OCI-LY3 (cell line): ENCODE measurements at regions not wholly inside any gene's neighbourhood (a gene's known extent, or its start where the extent isn't known, plus 50 kb on each side); places are given as distances from the start of the nearest gene placed in this dataset.

Experiments
- EZH2phosphoT487 ChIP-seq: fragments of 200-600 bp; shearing (Covaris generic); IDR thresholded peaks from 2 replicates; pipeline ENCODE4 v1.6.1; 2018; ENCODE audit warnings: antibody characterized with exemption, mixed run types, low read depth
- TF ChIP-seq, protein P1 (sequence below): fragments of 200-600, 300-600 bp; sonication (generic); IDR thresholded peaks from 2 replicates; pipeline ENCODE4 v1.5.1; 2014; ENCODE audit warnings: antibody characterized with exemption, low read length, low read depth

DNA sequence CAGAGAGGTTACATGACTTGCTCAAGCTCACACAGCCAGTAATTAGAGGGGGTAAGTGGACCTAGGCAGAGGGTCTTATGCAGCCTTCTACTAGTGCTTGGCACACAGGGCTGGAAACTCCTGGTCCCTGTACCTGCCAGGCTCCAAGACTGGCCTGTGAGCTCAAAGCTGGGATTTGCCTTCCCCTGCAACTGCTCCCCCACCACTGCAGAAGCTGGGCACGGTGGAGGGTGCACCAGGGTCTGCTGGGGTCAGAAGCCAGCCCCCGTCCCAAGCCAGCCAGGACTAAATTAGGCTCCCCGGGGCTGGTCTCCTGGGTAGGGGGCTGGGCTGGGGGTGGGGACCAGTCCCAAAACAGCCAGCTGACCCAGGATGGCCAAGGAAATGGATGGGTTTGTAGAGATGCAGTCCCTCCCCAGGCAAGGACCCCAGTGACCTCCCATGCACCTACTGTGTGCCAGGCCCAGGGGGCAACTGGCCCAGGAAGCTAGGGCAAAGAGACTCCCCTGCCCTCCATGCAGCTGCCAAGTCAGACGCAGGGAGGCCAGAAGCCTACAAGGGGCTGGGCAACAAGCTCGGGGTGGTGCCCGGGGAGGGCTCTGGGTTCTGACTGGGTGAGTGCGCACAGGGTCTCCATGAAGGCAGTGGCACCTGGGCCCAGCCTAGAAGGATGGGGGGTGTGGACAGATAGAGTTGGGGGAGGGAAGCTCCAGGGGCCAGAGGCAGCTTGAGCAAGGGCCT is 51.8 kb upstream of the LINGO1 start:
- TF ChIP-seq, protein P1, sequence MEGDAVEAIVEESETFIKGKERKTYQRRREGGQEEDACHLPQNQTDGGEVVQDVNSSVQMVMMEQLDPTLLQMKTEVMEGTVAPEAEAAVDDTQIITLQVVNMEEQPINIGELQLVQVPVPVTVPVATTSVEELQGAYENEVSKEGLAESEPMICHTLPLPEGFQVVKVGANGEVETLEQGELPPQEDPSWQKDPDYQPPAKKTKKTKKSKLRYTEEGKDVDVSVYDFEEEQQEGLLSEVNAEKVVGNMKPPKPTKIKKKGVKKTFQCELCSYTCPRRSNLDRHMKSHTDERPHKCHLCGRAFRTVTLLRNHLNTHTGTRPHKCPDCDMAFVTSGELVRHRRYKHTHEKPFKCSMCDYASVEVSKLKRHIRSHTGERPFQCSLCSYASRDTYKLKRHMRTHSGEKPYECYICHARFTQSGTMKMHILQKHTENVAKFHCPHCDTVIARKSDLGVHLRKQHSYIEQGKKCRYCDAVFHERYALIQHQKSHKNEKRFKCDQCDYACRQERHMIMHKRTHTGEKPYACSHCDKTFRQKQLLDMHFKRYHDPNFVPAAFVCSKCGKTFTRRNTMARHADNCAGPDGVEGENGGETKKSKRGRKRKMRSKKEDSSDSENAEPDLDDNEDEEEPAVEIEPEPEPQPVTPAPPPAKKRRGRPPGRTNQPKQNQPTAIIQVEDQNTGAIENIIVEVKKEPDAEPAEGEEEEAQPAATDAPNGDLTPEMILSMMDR = no peak
- TF ChIP-seq EZH2phosphoT487 = no peak
